Liver (tissue), 3 donors: ENCODE measurements at regions not wholly inside any gene's neighbourhood (a gene's known extent, or its start where the extent isn't known, plus 50 kb on each side); places are given as distances from the start of the nearest gene placed in this dataset.

Experiments
- ATF3 ChIP-seq: IDR thresholded peaks from 2 replicates; pipeline ENCODE4 v1.6.1; 2016; ENCODE audit warnings: antibody characterized with exemption
- CTCF ChIP-seq: fragments of 150-350 bp; IDR thresholded peaks from 2 replicates; pipeline ENCODE4 v1.5.1; 2017; ENCODE audit warnings: improper control_type of control experiment, low read depth, low read length; ENCODE audit not compliant: missing input control
- EGR1 ChIP-seq, 2 donors: IDR thresholded peaks; 2 replicates each; pipeline ENCODE4 v1.6.1; 2016 to 2018; ENCODE audit warnings: antibody characterized with exemption in 2 of 2, low read depth in 2 of 2
- FOXA2 ChIP-seq: IDR thresholded peaks from 2 replicates; pipeline ENCODE4 v1.6.1; 2016; ENCODE audit warnings: antibody characterized with exemption
- JUND ChIP-seq, 2 donors: IDR thresholded peaks; 2 replicates each; pipeline ENCODE4 v1.6.1; 2016; ENCODE audit warnings: antibody characterized with exemption in 2 of 2
- MAX ChIP-seq: IDR thresholded peaks from 2 replicates; pipeline ENCODE4 v1.6.1; 2016; ENCODE audit warnings: antibody characterized with exemption
- RAD21 ChIP-seq, 2 donors: IDR thresholded peaks; 2 replicates each; pipeline ENCODE4 v1.6.1; 2016; ENCODE audit warnings: antibody characterized with exemption in 2 of 2, mild to moderate bottlenecking in 2 of 2
- REST ChIP-seq: IDR thresholded peaks from 2 replicates; pipeline ENCODE4 v1.6.1; 2016; ENCODE audit warnings: antibody characterized with exemption, mild to moderate bottlenecking
- RXRA ChIP-seq, 2 donors: IDR thresholded peaks; 2 replicates each; pipeline ENCODE4 v1.6.1; 2017 to 2018; ENCODE audit warnings: antibody characterized with exemption in 2 of 2, mild to moderate bottlenecking in 1 of 2
- SP1 ChIP-seq: IDR thresholded peaks from 2 replicates; pipeline ENCODE4 v1.6.1; 2018; ENCODE audit warnings: antibody characterized with exemption, mild to moderate bottlenecking
- YY1 ChIP-seq: IDR thresholded peaks from 2 replicates; pipeline ENCODE4 v1.6.1; 2016; ENCODE audit warnings: antibody characterized with exemption, mild to moderate bottlenecking
- donor health status: healthy.
- donor health status: healthy.

GRCh38 chr18:78743078-78743477, 236.5 kb upstream of the SALL3 start:
- TF ChIP-seq RAD21 (IDR thresholded peaks at IDR 0.05) (no peak), REST (no peak), CTCF (no peak), ATF3 (no peak), SP1 (no peak), JUND (IDR thresholded peaks at IDR 0.05) (no peak), EGR1 (IDR thresholded peaks at IDR 0.05; ENCODE audit: low read depth in 2 of 2) (no peak), FOXA2 (no peak), YY1 (no peak), RXRA (IDR thresholded peaks at IDR 0.05) (no peak), MAX (no peak)
